ENCODE measurements at regions not wholly inside any gene's neighbourhood (a gene's known extent, or its start where the extent isn't known, plus 50 kb on each side); places are given as distances from the start of the nearest gene placed in this dataset.
A peak's percentile ranks its signal among the peaks of the same experiment; 100 is the strongest.

DNA sequence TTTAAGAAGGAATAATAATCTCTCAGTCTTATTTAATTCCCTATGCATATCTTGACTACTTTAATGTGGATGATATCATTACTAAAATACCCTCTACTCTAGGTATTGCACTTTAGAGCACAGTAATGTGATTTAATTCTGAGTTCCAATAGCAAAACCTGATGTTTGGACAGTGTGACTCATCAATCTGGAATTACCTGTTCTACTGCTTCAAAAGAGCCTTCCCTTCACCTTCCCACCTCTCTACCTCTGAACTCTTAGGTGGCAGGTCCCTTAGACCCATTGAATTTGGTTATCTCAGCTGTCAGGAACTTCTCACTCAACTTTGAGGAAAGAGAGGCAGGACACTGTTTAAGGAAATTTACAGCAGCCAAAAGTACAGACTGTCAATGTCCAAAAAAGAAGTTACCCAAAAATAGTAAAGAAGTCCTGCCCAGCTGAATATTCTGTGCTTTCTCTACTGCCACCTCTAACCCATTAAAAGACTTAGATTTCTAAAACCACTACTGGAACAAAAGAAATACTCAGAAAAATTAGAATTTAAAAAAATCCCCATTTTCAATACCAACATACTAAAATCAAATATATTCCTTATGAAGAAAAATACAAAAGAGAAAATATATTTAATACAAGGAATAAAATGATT, 123.1 kb upstream of the GPM6A start:
- H2AFZ ChIP-seq (ENCODE audit: low read depth, low read length) = no peak overlapping the region
- no peaks in the 10 kb centered on the region for H3K27me3 Mint-ChIP-seq (ENCODE audit: low read depth, unreplicated experiment)

DNA sequence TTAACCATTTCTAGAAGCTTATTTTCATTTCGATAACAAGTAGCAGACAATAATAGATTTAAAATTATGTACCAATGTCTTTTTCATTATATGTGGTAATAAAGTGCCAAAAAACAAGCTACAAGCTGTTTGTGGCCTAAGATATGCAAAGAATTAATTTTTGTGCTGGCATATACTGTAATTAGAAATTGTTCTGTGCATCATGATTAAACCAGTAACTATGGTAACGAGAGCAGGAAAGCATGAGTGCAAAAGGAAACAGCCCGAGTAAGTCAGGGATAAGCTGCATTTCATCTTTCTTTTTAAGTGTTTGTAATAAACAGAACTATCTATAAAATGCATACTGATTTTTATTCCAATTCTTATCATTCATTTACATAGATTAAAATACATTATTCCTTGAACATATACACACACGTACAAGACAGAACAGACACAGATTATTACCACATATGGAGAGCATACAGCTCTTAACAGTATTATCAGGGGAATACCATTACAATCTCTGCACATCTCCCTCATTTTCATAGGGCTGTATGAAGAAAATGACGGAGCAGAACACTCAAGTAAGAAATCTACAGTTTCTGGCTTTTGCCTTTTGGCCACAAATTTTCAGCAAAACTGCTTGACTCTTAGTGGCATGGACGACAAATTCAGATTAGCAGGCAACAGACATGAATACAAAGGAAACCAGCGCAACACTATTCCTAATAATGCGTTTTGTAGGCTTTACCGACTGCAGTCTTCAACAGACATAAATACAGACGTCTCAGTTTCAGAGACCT, 121.3 kb upstream of the WDR17 start:
- no peaks in the 10 kb centered on the region for H3K9me3 Mint-ChIP-seq (ENCODE audit: unreplicated experiment)
- H3K9me3 ChIP-seq (ENCODE audit: insufficient read depth, low read depth, low read length) = no peaks in the 10 kb centered on the region
- no peak overlapping the region for H3K9ac ChIP-seq (ENCODE audit: low read length)
- DNase-seq (ENCODE audit: low read depth) = no peak
- no peaks in the 10 kb centered on the region for H3K27me3 Mint-ChIP-seq (ENCODE audit: low read depth, unreplicated experiment)
- H3K36me3 Mint-ChIP-seq (ENCODE audit: low read depth, unreplicated experiment) = no peaks in the 10 kb centered on the region
- FAIRE-seq = no peak
- no peak overlapping the region for H3K4me3 Mint-ChIP-seq (ENCODE audit: unreplicated experiment)
- no peaks in the 10 kb centered on the region for H3K27me3 ChIP-seq (ENCODE audit: insufficient read depth, low read length)
- no peak overlapping the region for H3K27ac ChIP-seq (ENCODE audit: low read depth, low read length)
- TF ChIP-seq, protein P1, sequence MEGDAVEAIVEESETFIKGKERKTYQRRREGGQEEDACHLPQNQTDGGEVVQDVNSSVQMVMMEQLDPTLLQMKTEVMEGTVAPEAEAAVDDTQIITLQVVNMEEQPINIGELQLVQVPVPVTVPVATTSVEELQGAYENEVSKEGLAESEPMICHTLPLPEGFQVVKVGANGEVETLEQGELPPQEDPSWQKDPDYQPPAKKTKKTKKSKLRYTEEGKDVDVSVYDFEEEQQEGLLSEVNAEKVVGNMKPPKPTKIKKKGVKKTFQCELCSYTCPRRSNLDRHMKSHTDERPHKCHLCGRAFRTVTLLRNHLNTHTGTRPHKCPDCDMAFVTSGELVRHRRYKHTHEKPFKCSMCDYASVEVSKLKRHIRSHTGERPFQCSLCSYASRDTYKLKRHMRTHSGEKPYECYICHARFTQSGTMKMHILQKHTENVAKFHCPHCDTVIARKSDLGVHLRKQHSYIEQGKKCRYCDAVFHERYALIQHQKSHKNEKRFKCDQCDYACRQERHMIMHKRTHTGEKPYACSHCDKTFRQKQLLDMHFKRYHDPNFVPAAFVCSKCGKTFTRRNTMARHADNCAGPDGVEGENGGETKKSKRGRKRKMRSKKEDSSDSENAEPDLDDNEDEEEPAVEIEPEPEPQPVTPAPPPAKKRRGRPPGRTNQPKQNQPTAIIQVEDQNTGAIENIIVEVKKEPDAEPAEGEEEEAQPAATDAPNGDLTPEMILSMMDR (IDR thresholded peaks at IDR 0.05; ENCODE audit: insufficient read depth, low read depth, low read length) = no peak
- no peak for TF ChIP-seq EZH2 (IDR thresholded peaks at IDR 0.05; ENCODE audit: insufficient read depth, low read length)
- no peaks in the 10 kb centered on the region for H4K20me1 ChIP-seq (ENCODE audit: insufficient read depth, low read length)
- no peak overlapping the region for H3K4me3 ChIP-seq (ENCODE audit: insufficient read depth, low read depth, low read length)
- peaks cover 5% of the 10 kb centered on the region for H3K4me1 ChIP-seq (ENCODE audit: insufficient read depth, low read length)
- H3K79me2 ChIP-seq (ENCODE audit: insufficient read depth, low read length) = no peaks in the 10 kb centered on the region
- H3K36me3 ChIP-seq (ENCODE audit: insufficient read depth, low read length) = no peaks in the 10 kb centered on the region
- H2AFZ ChIP-seq (ENCODE audit: low read depth, low read length) = peak overlapping the region; percentile 54
- no peaks in the 10 kb centered on the region for H3K4me1 Mint-ChIP-seq (ENCODE audit: low read depth, unreplicated experiment)
- peak overlapping the region; percentile 42 for H3K4me2 ChIP-seq (ENCODE audit: low read length)
- H3K27ac Mint-ChIP-seq (ENCODE audit: unreplicated experiment) = no peak overlapping the region

More for the DNA sequence above, 123.1 kb upstream of the GPM6A start:
- H3K9me3 ChIP-seq (ENCODE audit: insufficient read depth, low read depth, low read length) = no peaks in the 10 kb centered on the region
- Mint-ChIP-seq H3K27ac (ENCODE audit: unreplicated experiment) (no peak overlapping the region), H3K4me1 (ENCODE audit: low read depth, unreplicated experiment) (peaks cover 6% of the 10 kb centered on the region), H3K9me3 (ENCODE audit: unreplicated experiment) (no peaks in the 10 kb centered on the region), H3K4me3 (ENCODE audit: unreplicated experiment) (no peak overlapping the region), H3K36me3 (ENCODE audit: low read depth, unreplicated experiment) (no peaks in the 10 kb centered on the region)
- TF ChIP-seq EZH2 (IDR thresholded peaks at IDR 0.05; ENCODE audit: insufficient read depth, low read length) = no peak
- TF ChIP-seq, protein P1 (IDR thresholded peaks at IDR 0.05; ENCODE audit: insufficient read depth, low read depth, low read length) = no peak
- H3K79me2 ChIP-seq (ENCODE audit: insufficient read depth, low read length) = no peaks in the 10 kb centered on the region
- no peak overlapping the region for H3K27ac ChIP-seq (ENCODE audit: low read depth, low read length)
- no peaks in the 10 kb centered on the region for H3K4me1 ChIP-seq (ENCODE audit: insufficient read depth, low read length)
- H3K36me3 ChIP-seq (ENCODE audit: insufficient read depth, low read length) = no peaks in the 10 kb centered on the region
- no peak overlapping the region for H3K9ac ChIP-seq (ENCODE audit: low read length)
- no peaks in the 10 kb centered on the region for H4K20me1 ChIP-seq (ENCODE audit: insufficient read depth, low read length)
- H3K27me3 ChIP-seq (ENCODE audit: insufficient read depth, low read length) = no peaks in the 10 kb centered on the region
- DNase-seq (ENCODE audit: low read depth) = no peak
- H3K4me3 ChIP-seq (ENCODE audit: insufficient read depth, low read depth, low read length) = no peak overlapping the region
- FAIRE-seq = no peak
- no peak overlapping the region for H3K4me2 ChIP-seq (ENCODE audit: low read length)
